WTC11 (cell line): ENCODE measurements at regions not wholly inside any gene's neighbourhood (a gene's known extent, or its start where the extent isn't known, plus 50 kb on each side); places are given as distances from the start of the nearest gene placed in this dataset.

Experiments
- CREB1 ChIP-seq: sonication (generic); formaldehyde crosslinking; IDR thresholded peaks from 2 replicates; pipeline ENCODE4 v1.8.0; 2023; ENCODE audit warnings: mild to moderate bottlenecking, missing genetic modification reagents
- CTCF ChIP-seq: fragments of 200-600 bp; IDR thresholded peaks from 2 replicates; pipeline ENCODE4 v1.8.0; 2022; ENCODE audit warnings: antibody characterized with exemption
- E2F1 ChIP-seq: sonication (generic); formaldehyde crosslinking; IDR thresholded peaks from 2 replicates; pipeline ENCODE4 v1.8.0; 2022; ENCODE audit warnings: mild to moderate bottlenecking, missing genetic modification reagents
- ELF4 ChIP-seq: sonication (generic); formaldehyde crosslinking; IDR thresholded peaks from 2 replicates; pipeline ENCODE4 v1.8.1; 2022; ENCODE audit warnings: low read depth, mild to moderate bottlenecking, moderate library complexity, missing genetic modification reagents
- FOXJ3 ChIP-seq: sonication (generic); formaldehyde crosslinking; IDR thresholded peaks from 2 replicates; pipeline ENCODE4 v1.9.0; 2021; ENCODE audit warnings: missing genetic modification reagents, mild to moderate bottlenecking, borderline replicate concordance
- ZNF263 ChIP-seq: sonication (generic); formaldehyde crosslinking; IDR thresholded peaks from 2 replicates; pipeline ENCODE4 v1.8.1; 2022; ENCODE audit warnings: low read depth, mild to moderate bottlenecking, moderate library complexity, missing genetic modification reagents
- ZNF396 ChIP-seq: fragments of 250-450 bp; sonication (Bioruptor Pico); IDR thresholded peaks from 2 replicates; pipeline ENCODE4 v1.8.0; 2021; ENCODE audit warnings: mild to moderate bottlenecking, moderate library complexity, borderline replicate concordance
- TF ChIP-seq, protein P1 (sequence below): sonication (generic); formaldehyde crosslinking; IDR thresholded peaks from 2 replicates; pipeline ENCODE4 v1.8.1; 2023; ENCODE audit warnings: mild to moderate bottlenecking, missing genetic modification reagents, borderline replicate concordance
- TF ChIP-seq, protein P2 (sequence below): sonication (generic); formaldehyde crosslinking; IDR thresholded peaks from 2 replicates; pipeline ENCODE4 v1.8.1; 2022; ENCODE audit warnings: low read depth, mild to moderate bottlenecking, moderate library complexity, missing genetic modification reagents, borderline replicate concordance

DNA sequence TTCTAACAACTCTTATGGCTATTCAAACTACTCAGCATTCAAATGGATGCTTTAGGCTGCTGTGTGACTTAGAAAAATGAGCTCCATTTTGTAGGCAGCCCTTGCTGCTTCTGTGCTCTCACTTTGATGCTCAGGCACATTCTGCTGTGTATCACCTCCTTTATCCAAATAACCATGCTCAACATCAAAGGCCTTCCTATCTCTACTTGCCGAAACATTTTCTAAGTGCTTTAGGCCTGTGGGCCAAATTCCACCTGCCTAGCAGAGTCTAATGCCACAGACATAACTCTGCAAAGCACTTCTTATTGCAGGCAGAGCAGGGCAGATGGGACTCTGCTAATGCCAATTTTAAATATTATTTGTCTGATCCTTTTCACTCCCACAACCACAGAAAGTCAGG, 397.4 kb downstream of the RND3 start:
- no peak for TF ChIP-seq CTCF
- TF ChIP-seq ZNF396 (CRISPR knock-in tag), result no peak
- TF ChIP-seq, protein P1, sequence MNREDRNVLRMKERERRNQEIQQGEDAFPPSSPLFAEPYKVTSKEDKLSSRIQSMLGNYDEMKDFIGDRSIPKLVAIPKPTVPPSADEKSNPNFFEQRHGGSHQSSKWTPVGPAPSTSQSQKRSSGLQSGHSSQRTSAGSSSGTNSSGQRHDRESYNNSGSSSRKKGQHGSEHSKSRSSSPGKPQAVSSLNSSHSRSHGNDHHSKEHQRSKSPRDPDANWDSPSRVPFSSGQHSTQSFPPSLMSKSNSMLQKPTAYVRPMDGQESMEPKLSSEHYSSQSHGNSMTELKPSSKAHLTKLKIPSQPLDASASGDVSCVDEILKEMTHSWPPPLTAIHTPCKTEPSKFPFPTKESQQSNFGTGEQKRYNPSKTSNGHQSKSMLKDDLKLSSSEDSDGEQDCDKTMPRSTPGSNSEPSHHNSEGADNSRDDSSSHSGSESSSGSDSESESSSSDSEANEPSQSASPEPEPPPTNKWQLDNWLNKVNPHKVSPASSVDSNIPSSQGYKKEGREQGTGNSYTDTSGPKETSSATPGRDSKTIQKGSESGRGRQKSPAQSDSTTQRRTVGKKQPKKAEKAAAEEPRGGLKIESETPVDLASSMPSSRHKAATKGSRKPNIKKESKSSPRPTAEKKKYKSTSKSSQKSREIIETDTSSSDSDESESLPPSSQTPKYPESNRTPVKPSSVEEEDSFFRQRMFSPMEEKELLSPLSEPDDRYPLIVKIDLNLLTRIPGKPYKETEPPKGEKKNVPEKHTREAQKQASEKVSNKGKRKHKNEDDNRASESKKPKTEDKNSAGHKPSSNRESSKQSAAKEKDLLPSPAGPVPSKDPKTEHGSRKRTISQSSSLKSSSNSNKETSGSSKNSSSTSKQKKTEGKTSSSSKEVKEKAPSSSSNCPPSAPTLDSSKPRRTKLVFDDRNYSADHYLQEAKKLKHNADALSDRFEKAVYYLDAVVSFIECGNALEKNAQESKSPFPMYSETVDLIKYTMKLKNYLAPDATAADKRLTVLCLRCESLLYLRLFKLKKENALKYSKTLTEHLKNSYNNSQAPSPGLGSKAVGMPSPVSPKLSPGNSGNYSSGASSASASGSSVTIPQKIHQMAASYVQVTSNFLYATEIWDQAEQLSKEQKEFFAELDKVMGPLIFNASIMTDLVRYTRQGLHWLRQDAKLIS (CRISPR knock-in tag), result no peak
- no peak for TF ChIP-seq CREB1 (CRISPR knock-in tag)
- TF ChIP-seq E2F1 (CRISPR knock-in tag), result no peak
- TF ChIP-seq, protein P2, sequence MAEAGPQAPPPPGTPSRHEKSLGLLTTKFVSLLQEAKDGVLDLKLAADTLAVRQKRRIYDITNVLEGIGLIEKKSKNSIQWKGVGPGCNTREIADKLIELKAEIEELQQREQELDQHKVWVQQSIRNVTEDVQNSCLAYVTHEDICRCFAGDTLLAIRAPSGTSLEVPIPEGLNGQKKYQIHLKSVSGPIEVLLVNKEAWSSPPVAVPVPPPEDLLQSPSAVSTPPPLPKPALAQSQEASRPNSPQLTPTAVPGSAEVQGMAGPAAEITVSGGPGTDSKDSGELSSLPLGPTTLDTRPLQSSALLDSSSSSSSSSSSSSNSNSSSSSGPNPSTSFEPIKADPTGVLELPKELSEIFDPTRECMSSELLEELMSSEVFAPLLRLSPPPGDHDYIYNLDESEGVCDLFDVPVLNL (CRISPR knock-in tag), result no peak
- no peak for TF ChIP-seq ELF4 (CRISPR knock-in tag)
- no peak for TF ChIP-seq ZNF263
- no peak for TF ChIP-seq FOXJ3 (CRISPR knock-in tag)
